Left cardiac atrium (tissue), 4 donors: ENCODE measurements at regions not wholly inside any gene's neighbourhood (a gene's known extent, or its start where the extent isn't known, plus 50 kb on each side); places are given as distances from the start of the nearest gene placed in this dataset.
"Not testable (repeated sequence)": the region's sequence is repeated elsewhere in the genome, so short reads cannot be mapped to it uniquely, and the experiment has no call there.

Experiments used
- ATAC-seq, 2 donors: fragments of 200-7000 bp; cut with Tn5 transposase; one replicate each; pipeline ENCODE4 v1.9.1; 2020; ENCODE audit warnings: mild to moderate bottlenecking in 2 of 2, moderate library complexity in 2 of 2
- DNase-seq: peaks from one replicate; pipeline ENCODE4 v3.0.0-alpha.2; 2020
- intact Hi-C, 2 donors: fragments of 100-400 bp; cut with DNase I; formaldehyde crosslinking; loops; one replicate each; pipeline versions ENCODE4 v1.14.1 to v1.15.1; 2022 to 2023
- donor health status: DM: no; HTN: yes; CAD: no.
- donor health status: DM: no; HTN: yes; CAD: no; lungs with severe emphysema.
- donor health status: DM: yes; HTN: yes; CAD: no.
- donor health status: Dilated cardiomyopathy.

DNA sequence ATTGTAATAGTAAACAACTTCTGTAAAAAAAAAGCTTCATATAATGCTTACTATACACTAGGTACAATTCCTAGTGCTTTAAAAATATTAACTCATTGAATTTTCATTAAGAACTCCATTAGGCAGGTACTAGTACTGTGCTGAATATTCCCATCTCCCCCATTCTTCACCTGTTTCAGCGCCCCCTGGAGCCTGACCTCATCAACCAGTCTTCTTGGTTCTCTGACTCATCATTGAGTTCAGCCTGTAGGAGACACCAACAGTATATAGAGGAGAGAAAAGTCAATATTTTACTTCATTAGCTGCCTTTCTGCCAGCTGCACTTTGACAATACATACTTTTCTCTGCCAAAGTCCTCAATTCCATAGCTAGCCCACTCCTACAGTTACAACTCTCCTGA, 1009.9 kb upstream of the KLHL29 start:
- intact Hi-C loops = no loop called here
- no peak for ATAC-seq
- no peak for DNase-seq

- no peak for ATAC-seq
- DNase-seq = no peak
- intact Hi-C loops = no loop called here
Measured at GRCh38 chr2:22377268-22377667, 1007.7 kb upstream of the KLHL29 start.

GRCh38 chr2:22382479-22383169, 1002.4 kb upstream of the KLHL29 start:
- DNase-seq (no peak), ATAC-seq (no peak)
- intact Hi-C loops = no loop called here

DNA sequence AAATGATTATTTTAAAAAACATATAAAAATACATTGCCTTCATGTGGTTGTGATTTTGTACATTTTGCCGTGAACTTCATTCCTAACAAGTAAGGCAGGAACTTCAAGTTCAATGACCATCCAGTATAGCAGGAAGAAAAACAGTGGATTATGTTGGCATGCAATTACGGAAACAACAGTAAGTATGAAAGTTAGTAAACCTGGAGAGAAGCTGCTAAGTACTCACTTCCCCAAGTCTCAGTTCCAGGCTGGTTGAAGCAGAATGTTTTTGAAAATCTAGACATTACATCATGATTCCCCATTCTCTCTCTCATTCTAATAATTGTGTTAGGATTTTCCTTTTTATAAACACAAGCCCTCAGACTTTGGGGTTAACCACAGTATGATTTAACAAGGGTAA, 987.1 kb upstream of the KLHL29 start:
- DNase-seq (no peak), ATAC-seq (no peak)
- intact Hi-C loops = no loop called here

DNA sequence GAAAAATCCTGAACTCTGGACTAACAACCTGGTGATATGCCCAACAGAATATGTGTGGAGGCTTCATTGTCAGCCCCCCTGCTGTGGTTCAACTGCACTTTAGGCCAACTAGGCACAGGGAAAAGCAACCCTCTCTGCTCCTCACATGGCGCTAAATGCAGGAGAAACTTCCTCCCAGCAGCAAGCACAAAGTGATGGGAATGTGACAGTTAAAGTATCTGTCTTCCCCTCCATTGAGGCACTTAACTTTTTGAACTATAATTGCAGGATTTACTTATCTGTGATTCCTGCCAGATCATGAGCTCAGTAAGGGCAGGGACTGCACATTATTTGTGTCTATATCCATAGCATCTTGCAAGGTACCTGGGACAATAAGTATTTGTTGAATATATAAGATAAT, 981.2 kb upstream of the KLHL29 start:
- intact Hi-C loops = no loop called here
- DNase-seq = no peak
- ATAC-seq = no peak

DNA sequence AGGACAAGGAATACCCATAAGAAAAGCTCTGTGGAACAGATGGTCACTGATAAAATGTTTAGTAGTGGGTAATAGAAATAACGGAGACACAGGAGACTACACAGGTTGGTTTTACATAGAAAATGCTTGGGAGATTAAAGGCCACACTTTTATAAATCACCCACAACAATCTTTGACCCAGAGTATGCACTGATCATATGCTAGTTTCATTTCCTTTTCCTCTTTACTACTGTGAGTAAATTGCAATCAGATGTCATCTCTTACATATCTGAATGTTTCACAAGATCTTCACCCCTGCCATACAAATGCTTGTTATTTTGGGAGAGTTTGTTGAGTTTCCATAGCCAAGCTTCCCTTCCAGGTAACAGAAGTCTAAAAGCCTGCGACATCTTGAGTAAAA, 978.4 kb upstream of the KLHL29 start:
- ATAC-seq (no peak), DNase-seq (no peak)
- intact Hi-C loops = no loop called here

- intact Hi-C loops = no loop called here
- DNase-seq (no peak), ATAC-seq (no peak)
Measured at GRCh38 chr2:22420076-22420475, 964.9 kb upstream of the KLHL29 start.

- DNase-seq (no peak), ATAC-seq (no peak)
- intact Hi-C loops = no loop called here
Measured at GRCh38 chr2:22442051-22442450, 942.9 kb upstream of the KLHL29 start.

- intact Hi-C loops = no loop called here
- ATAC-seq = no peak
- no peak for DNase-seq
Measured at GRCh38 chr2:22444281-22444680, 940.7 kb upstream of the KLHL29 start.

- ATAC-seq = no peak
- intact Hi-C loops = no loop called here
- DNase-seq = no peak
Measured at GRCh38 chr2:22449696-22450095, 935.3 kb upstream of the KLHL29 start.

DNA sequence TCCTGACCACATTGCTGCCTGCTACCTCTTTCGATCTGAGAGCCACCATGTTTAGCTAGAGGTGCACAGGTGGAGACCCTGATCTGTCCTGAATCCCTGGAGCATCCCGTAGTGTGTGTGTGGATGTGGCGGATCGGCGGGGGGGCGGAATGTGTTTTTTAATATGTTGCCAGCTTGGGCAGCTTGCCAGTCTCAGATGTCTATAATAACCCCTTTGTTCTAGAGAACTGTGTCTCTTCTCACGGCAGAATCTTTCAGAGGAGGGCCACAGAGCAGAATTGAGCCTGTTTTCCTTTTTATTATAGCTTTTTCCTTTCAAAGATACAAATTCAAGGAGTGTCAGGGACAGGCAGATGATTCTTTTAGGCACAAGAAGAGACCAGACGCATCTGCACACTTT, 934.1 kb upstream of the KLHL29 start:
- ATAC-seq (no peak), DNase-seq (no peak)
- intact Hi-C loops = no loop called here

- ATAC-seq = no peak
- intact Hi-C loops = no loop called here
- no peak for DNase-seq
Measured at GRCh38 chr2:22454826-22455485, 930.0 kb upstream of the KLHL29 start.

DNA sequence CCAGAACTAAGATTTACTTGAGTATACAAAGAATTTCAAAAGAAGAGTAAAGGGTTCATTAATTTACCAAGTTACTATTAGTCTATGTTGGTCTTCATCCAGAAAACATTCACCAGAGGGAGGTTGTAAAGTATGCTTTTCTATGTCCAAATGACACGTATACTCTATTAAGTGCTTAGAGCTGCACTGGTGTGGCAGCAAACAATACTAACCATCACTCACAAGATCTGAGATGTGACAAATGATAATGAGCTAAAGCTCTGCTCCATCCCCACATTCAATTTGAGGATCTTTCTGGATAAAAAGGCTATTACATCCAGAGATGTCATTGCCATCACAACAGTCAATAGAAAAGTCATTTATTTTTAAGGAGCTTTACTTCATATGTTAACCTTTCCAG, 926.5 kb upstream of the KLHL29 start:
- ATAC-seq (no peak), DNase-seq (no peak)
- intact Hi-C loops = no loop called here

GRCh38 chr2:22475103-22475502, 909.9 kb upstream of the KLHL29 start:
- DNase-seq, intact Hi-C loops, ATAC-seq: not testable (repeated sequence)

GRCh38 chr2:22478329-22478728, 906.6 kb upstream of the KLHL29 start:
- intact Hi-C loops = no loop called here
- no peak for ATAC-seq
- DNase-seq = no peak

DNA sequence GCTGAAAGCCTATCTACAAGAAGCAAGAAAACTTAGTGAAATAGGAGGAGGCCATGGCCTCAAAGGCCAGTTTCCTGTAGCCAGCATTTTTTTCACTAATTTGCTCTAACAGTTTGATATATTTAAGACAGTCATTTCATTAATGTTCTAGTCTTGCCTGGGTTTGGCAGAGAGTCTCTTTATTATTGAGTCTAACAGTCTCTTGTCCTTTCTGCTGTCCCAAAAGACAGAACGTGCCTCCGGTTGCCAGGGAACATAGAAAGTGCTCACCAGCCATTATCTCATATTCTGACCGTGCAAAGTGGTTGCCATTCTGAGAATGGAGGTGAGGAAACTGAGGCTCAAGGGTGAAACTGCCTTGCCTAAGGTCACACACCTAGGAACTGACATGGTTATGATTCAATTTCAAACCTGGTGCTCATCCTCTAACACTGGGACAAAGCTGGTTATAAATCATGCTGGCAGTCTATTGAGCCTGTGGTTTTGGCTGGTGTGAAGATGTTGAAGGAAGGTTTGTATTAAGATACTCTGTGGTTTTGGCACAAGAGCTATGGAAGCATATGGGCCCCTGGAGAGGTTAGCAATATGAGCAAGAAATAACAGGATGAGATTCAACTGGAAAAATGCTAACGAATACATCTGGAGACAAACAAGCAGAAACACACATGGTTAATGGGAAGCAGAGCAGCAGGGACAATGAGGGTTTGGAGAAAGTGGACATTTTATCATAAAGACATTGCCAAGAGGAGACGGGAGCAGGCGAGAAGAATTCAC, 903.3 kb upstream of the KLHL29 start:
- ATAC-seq (peak; percentile 75 to 82), DNase-seq (no peak)
- intact Hi-C loops = no loop called here

DNA sequence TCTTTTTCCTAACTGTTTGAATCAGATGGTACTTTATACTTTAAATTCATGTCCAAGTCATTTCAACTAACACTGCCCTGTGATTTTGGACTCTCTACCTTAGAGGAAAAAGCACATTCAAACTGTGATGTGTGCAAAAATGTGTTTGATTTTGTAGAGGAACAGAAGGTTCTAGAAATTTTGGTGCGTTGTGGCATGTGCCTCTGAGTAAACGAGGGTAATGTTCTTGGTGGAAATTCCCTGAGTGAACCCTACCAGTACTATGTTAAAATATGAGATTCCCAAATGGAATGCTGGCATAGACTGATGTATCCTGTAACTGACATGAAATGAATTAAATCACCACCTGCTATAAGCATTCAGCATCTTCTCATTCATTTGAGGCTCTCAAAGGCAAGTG, 901.9 kb upstream of the KLHL29 start:
- DNase-seq (no peak), ATAC-seq (no peak)
- intact Hi-C loops = no loop called here

GRCh38 chr2:22485486-22485885, 899.5 kb upstream of the KLHL29 start:
- DNase-seq (no peak), ATAC-seq (no peak)
- intact Hi-C loops = no loop called here

DNA sequence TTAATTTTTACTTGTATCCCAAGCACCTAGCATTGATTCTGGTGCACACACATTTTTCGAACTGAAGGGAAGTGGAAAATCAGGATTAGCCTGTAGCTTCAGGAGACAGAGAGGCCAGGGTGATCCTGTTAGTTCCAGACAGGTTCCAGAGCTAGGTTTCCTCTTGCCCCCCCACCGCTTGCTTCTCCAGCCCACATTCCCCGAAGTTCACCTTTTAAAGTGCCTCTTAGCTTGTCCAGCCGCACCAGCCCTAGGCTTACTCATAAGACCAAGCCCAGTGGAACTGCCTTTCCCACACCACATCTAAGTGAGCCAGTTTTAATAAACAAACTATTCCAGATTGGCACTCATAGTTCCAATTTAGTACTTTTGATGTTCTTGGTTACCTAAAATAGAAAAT, 898.6 kb upstream of the KLHL29 start:
- DNase-seq (no peak), ATAC-seq (no peak)
- intact Hi-C loops = no loop called here

DNA sequence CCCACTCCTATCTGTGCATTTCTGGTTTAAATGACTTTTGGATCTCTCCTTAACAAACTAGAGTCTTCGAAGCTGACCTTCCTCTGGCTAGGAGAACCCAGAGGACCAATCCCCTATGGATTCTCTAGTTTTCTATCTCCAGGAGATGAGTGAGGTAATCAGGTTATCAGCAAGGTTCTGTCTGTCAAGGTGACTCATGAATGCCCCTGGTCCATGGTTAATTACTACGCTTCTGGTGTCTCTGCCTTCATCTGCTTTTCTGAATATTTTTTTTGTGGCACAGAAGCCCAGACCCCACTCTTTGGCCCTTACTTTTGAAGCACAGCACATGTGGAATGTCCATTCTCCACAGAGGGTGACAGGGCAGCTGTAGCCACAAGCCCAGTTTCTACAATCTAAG, 897.9 kb upstream of the KLHL29 start:
- intact Hi-C loops = no loop called here
- DNase-seq (no peak), ATAC-seq (no peak)

- ATAC-seq (no peak), DNase-seq (no peak)
- intact Hi-C loops = no loop called here
Measured at GRCh38 chr2:22487541-22487940, 897.4 kb upstream of the KLHL29 start.
